Left ventricle myocardium superior (tissue), 1 donor: ENCODE measurements at regions not wholly inside any gene's neighbourhood (a gene's known extent, or its start where the extent isn't known, plus 50 kb on each side); places are given as distances from the start of the nearest gene placed in this dataset.
"Not testable (repeated sequence)": the region's sequence is repeated elsewhere in the genome, so short reads cannot be mapped to it uniquely, and the experiment has no call there.

ENCODE experiments used
- ATAC-seq: fragments of 200-7000 bp; cut with Tn5 transposase; one replicate; pipeline ENCODE4 v1.9.1; 2020; ENCODE audit warnings: mild to moderate bottlenecking, moderate library complexity
- DNase-seq: peaks from one replicate; pipeline ENCODE4 v3.0.0-alpha.2; 2020
- intact Hi-C: fragments of 100-400 bp; cut with micrococcal nuclease; formaldehyde crosslinking; loops from one replicate; pipeline ENCODE4 v1.11.0; 2022
- donor health status: DM: no; HTN: yes; CAD: no; lungs with severe emphysema.

- DNase-seq (no peak), ATAC-seq (no peak)
- intact Hi-C loops, result no loop called here
Observed at GRCh38 chr7:110209884-110210283, 881.0 kb upstream of the LRRN3 start.

- intact Hi-C loops, result no loop called here
- no peak for DNase-seq
- no peak for ATAC-seq
Observed at GRCh38 chr7:110210941-110211608, 879.9 kb upstream of the LRRN3 start.

DNA sequence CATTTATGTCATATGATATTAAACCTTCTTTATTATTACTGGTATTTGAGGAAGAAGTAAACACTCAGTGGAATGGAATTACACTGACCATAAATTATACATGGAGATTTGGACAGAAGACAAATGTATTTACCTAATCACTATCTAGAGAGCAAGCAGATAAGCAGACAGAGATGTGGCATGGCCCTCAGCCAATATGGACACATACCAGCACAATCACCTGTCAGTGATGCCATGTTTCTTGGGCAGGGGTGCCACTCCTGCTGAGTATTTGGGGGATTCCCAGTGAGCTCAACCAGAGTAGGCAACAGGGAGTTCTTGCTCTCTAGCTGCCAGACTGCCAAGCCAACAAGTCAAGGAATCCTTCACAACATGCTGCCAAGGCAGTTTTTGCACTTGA lies 866.3 kb upstream of the LRRN3 start:
- DNase-seq (no peak), ATAC-seq (no peak)
- intact Hi-C loops, result no loop called here

GRCh38 chr7:110246118-110246517 lies 844.8 kb upstream of the LRRN3 start:
- intact Hi-C loops, result no loop called here
- no peak for DNase-seq
- ATAC-seq, result no peak

- ATAC-seq, result no peak
- no peak for DNase-seq
- intact Hi-C loops, result no loop called here
Observed at GRCh38 chr7:110253093-110253492, 837.8 kb upstream of the LRRN3 start.

GRCh38 chr7:110257673-110258072 lies 833.3 kb upstream of the LRRN3 start:
- ATAC-seq, result no peak
- intact Hi-C loops, result no loop called here

GRCh38 chr7:110262251-110262650 lies 828.7 kb upstream of the LRRN3 start:
- intact Hi-C loops, result no loop called here
- DNase-seq, result no peak
- no peak for ATAC-seq

More at GRCh38 chr7:110257673-110258072, 833.3 kb upstream of the LRRN3 start:
- no peak for DNase-seq

DNA sequence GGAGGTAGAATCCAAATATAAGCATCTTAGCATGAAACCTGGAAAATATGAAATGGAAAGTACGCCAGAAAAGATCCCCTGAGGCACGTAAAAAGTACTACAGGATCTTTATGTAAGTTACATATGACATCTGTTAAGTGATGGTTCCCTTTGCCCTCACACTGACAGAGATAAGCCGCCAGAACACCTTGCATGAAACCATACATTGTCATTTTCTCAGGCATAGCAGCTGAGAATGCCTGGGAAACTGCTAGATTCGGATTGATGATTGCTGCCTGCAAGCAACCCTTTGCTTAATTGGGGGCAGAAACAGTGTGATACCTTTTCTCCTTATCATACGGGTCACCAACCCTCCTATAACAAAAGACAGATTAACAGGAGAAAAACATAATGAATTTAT lies 826.6 kb upstream of the LRRN3 start:
- ATAC-seq (no peak), DNase-seq (no peak)
- intact Hi-C loops, result no loop called here

- DNase-seq, result no peak
- no peak for ATAC-seq
- intact Hi-C loops, result no loop called here
Observed at GRCh38 chr7:110281362-110281761, 809.6 kb upstream of the LRRN3 start.

DNA sequence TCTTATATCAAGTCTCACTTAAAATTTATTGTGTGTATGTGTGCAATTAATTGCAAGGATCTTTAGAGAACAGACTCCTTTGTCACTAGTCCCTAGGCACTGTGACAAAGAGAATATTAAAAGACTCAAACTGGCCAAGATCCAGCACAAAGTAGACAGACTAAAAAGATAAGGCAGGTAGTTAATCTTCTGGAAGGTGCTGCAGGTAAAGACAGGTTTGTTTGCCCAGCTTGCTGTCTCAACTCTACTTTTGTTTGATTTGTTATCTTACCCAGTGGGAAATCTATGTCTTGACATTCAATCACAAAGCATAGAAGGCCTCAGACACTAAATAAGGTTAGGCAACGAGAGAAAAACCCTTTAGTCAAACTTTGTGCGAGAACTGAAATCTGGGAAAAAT lies 807.9 kb upstream of the LRRN3 start:
- DNase-seq, result no peak
- ATAC-seq, result no peak
- intact Hi-C loops, result no loop called here

DNA sequence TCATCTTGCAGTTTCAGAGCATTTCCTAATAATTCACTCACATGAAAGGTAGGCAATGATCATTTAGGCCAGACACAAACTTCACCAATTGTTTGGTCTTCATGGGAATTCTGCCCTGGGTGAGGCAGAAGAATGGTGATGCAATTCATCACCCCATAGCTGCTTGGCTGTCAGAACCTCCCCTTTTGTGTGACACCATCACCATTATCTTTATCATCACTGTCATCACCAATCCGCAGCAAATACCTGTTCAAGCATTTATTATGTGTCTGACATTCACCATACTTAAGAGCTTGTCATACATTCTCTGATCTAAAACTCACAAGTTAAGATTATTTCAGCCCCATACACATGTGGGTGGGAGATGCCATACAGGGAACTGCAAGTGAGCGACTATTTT lies 799.5 kb upstream of the LRRN3 start:
- ATAC-seq, result no peak
- DNase-seq, result no peak
- intact Hi-C loops, result no loop called here

GRCh38 chr7:110296321-110296720 lies 794.6 kb upstream of the LRRN3 start:
- intact Hi-C loops, result no loop called here
- ATAC-seq, result no peak
- no peak for DNase-seq

DNA sequence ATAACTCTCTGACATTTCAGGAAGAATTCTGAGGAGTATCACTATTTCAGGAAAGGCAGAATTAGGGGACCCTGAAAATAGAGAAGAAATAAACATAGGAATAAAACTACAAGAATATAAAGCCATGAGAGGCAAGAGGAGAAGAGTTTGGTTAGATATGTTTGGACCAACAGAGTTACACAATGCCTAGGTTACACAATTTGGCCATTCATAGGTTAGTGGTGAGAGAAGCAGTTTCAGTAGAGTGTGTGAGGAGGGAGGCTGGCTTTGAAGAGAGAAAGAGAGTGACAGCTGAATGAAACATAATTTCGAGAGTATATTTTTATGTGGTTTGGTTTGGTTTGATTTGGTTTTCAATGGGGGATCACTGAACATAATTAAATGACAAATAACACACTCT lies 783.2 kb upstream of the LRRN3 start:
- intact Hi-C loops, result no loop called here

GRCh38 chr7:110308791-110309190 lies 782.1 kb upstream of the LRRN3 start:
- ATAC-seq (no peak), DNase-seq (no peak)
- intact Hi-C loops, result no loop called here

More for the DNA sequence above, 783.2 kb upstream of the LRRN3 start:
- DNase-seq (no peak), ATAC-seq (no peak)

GRCh38 chr7:110309941-110310340 lies 781.0 kb upstream of the LRRN3 start:
- no peak for ATAC-seq
- DNase-seq, result no peak
- intact Hi-C loops, result no loop called here

GRCh38 chr7:110311556-110311955 lies 779.4 kb upstream of the LRRN3 start:
- DNase-seq (no peak), ATAC-seq (no peak)
- intact Hi-C loops, result no loop called here

GRCh38 chr7:110317541-110318265 lies 773.2 kb upstream of the LRRN3 start:
- DNase-seq, result no peak
- no peak for ATAC-seq
- intact Hi-C loops, result no loop called here

GRCh38 chr7:110320285-110320684 lies 770.6 kb upstream of the LRRN3 start:
- DNase-seq, intact Hi-C loops, ATAC-seq: not testable (repeated sequence)

- DNase-seq (no peak), ATAC-seq (no peak)
- intact Hi-C loops, result no loop called here
Observed at GRCh38 chr7:110322796-110323195, 768.1 kb upstream of the LRRN3 start.

DNA sequence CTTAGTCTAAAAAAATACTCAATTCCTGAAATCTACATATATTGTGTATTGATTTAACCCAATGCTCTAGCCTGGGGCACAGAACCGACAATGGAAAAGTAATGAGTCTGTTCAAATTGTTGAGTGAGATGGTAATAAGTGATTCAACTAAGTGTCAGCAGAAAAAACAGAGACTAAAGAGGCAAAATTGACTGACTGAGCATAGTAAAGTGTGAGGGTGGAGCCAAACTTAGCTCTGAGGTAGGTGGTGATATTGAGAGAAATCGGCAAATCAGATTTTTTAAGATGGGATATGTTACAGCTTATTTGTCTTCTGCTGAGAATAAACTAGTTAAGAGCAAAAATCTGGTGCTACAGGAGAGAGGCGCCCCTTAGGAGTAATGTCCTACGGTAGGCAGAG lies 764.0 kb upstream of the LRRN3 start:
- DNase-seq (no peak), ATAC-seq (no peak)
- intact Hi-C loops, result no loop called here

DNA sequence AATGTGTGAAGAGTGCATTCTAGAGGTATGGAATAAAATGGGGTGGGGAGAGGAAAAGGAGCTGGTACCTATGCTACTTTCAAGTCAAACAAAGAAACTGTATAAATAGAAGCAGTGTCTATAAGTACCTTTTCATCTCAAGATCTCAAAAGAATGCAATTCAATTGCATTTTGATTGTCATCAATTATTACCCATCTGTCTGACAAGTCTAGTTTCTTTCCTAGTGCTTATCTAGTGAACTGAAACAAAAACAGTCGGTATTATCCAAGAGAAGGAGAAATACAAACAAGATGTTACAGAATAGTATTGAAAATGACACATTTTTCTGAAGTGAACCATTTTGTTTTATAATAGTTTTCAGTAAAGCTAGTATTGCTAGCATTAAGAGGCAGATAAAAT lies 754.5 kb upstream of the LRRN3 start:
- intact Hi-C loops, result no loop called here
- no peak for ATAC-seq
- no peak for DNase-seq
